A673 (cell line): ENCODE measurements at regions not wholly inside any gene's neighbourhood (a gene's known extent, or its start where the extent isn't known, plus 50 kb on each side); places are given as distances from the start of the nearest gene placed in this dataset.

Source experiments
- BruUV-seq: library from RNA; stranded (reverse); fragments of 400-500 nt; replicated peaks from 2 replicates; lab custom pipeline; 2021; lab: Mats Ljungman, UMichigan
- CTCF ChIA-PET: fragments of 300-600 bp; sonication (Branson Sonifier 250); formaldehyde crosslinking; loops from one replicate; lab custom pipeline; 2022; ENCODE audit warnings: antibody characterized with exemption; lab: Charles Lee
- POLR2A ChIA-PET: fragments of 300-600 bp; sonication (Branson Sonifier 250); formaldehyde crosslinking; loops from one replicate; lab custom pipeline; 2022; ENCODE audit warnings: antibody characterized with exemption; ENCODE audit not compliant: low non-redundant PET; lab: Charles Lee
- DNase-seq: peaks from one replicate; pipeline ENCODE4 v3.0.0-alpha.2; 2015; ENCODE audit warnings: low spot score
- H3K27ac ChIP-seq: fragments of 200-600 bp; sonication (generic); 2 replicates; pipeline ENCODE4 v1.5.1; 2016; ENCODE audit warnings: mixed run types, low read depth, mild to moderate bottlenecking, mixed read lengths, antibody characterized with exemption, low read length; ENCODE audit not compliant: poor library complexity, severe bottlenecking
- H3K27me3 ChIP-seq: fragments of 200-600 bp; sonication (generic); replicated peaks from 2 replicates; pipeline ENCODE4 v1.6.1; 2017; ENCODE audit warnings: mixed run types, low read depth, mild to moderate bottlenecking, mixed read lengths, antibody characterized with exemption, low read length; ENCODE audit not compliant: insufficient read depth, poor library complexity
- H3K36me3 ChIP-seq: fragments of 200-600 bp; sonication (generic); 2 replicates; pipeline ENCODE4 v1.6.1; 2016; ENCODE audit warnings: mixed run types, mild to moderate bottlenecking, mixed read lengths, antibody characterized with exemption, low read length; ENCODE audit not compliant: insufficient read depth, poor library complexity, severe bottlenecking
- H3K4me1 ChIP-seq: fragments of 200-600 bp; sonication (generic); 2 replicates; pipeline ENCODE4 v1.6.1; 2017; ENCODE audit warnings: mixed run types, mild to moderate bottlenecking, mixed read lengths, antibody characterized with exemption, low read length; ENCODE audit not compliant: insufficient read depth, poor library complexity, severe bottlenecking
- H3K4me3 ChIP-seq: fragments of 200-600 bp; sonication (generic); 2 replicates; pipeline ENCODE4 v1.5.1; 2016; ENCODE audit warnings: low read depth, mixed run types, mild to moderate bottlenecking, mixed read lengths, low read length; ENCODE audit not compliant: poor library complexity, severe bottlenecking
- H3K9me3 ChIP-seq: fragments of 200-600 bp; sonication (generic); 2 replicates; pipeline ENCODE4 v1.6.1; 2016; ENCODE audit warnings: mixed run types, low read depth, mild to moderate bottlenecking, mixed read lengths, antibody characterized with exemption, low read length; ENCODE audit not compliant: poor library complexity, severe bottlenecking
- CTCF ChIP-seq: fragments of 300-800, 200-600 bp; sonication (generic); conservative IDR thresholded peaks from 2 replicates; pipeline ENCODE4 v1.5.1; 2017; ENCODE audit warnings: low read depth, mild to moderate bottlenecking, antibody characterized with exemption, low read length, moderate library complexity, mixed read lengths
- EZH2 ChIP-seq: fragments of 200-600 bp; sonication (generic); IDR thresholded peaks from 2 replicates; pipeline ENCODE4 v1.6.1; 2017; ENCODE audit warnings: borderline replicate concordance, low read depth, mild to moderate bottlenecking, mixed read lengths, antibody characterized with exemption, low read length; ENCODE audit not compliant: poor library complexity, severe bottlenecking
- intact Hi-C: fragments of 100-400 bp; cut with micrococcal nuclease; formaldehyde crosslinking; loops from one replicate; pipeline ENCODE4 v1.10.0; 2022; ENCODE audit not compliant: unreplicated experiment

- Histone ChIP-seq H3K27me3 (peaks cover 56% of the 10 kb centered on the region), H3K27ac (no peak overlapping the region), H3K4me3 (no peak overlapping the region), H3K9me3 (no peaks in the 10 kb centered on the region), H3K4me1 (no peaks in the 10 kb centered on the region), H3K36me3 (no peaks in the 10 kb centered on the region)
- BruUV-seq, result no TSS peak
- no peak for DNase-seq
- CTCF ChIA-PET, result no interaction called here
- POLR2A ChIA-PET, result no interaction called here
- no peak for TF ChIP-seq CTCF
- intact Hi-C loops, result no loop called here
Measured at GRCh38 chr16:48050871-48051270, 104.9 kb downstream of the ABCC12 start.

GRCh38 chr16:48049847-48050246, 105.9 kb downstream of the ABCC12 start:
- TF ChIP-seq CTCF (no peak), EZH2 (no peak)
- intact Hi-C loops, result no loop called here
- BruUV-seq, result no TSS peak

GRCh38 chr16:48047720-48048119, 108.1 kb downstream of the ABCC12 start:
- peaks cover 35% of the 10 kb centered on the region for H3K27me3 ChIP-seq
- DNase-seq, result no peak
- intact Hi-C loops, result no loop called here
- CTCF ChIA-PET, result no interaction called here
- H3K4me3 ChIP-seq, result no peak overlapping the region
- POLR2A ChIA-PET, result no interaction called here
- BruUV-seq, result no TSS peak
- H3K4me1 ChIP-seq, result no peaks in the 10 kb centered on the region
- no peaks in the 10 kb centered on the region for H3K9me3 ChIP-seq
- TF ChIP-seq CTCF (no peak), EZH2 (no peak)
- no peaks in the 10 kb centered on the region for H3K36me3 ChIP-seq
- no peak overlapping the region for H3K27ac ChIP-seq

More at GRCh38 chr16:48049847-48050246, 105.9 kb downstream of the ABCC12 start:
- ChIA-PET POLR2A (no interaction called here), CTCF (no interaction called here)
- no peak overlapping the region for H3K4me3 ChIP-seq
- H3K36me3 ChIP-seq, result no peaks in the 10 kb centered on the region
- H3K9me3 ChIP-seq, result no peaks in the 10 kb centered on the region
- peaks cover 56% of the 10 kb centered on the region for H3K27me3 ChIP-seq
- no peak for DNase-seq
- no peak overlapping the region for H3K27ac ChIP-seq
- H3K4me1 ChIP-seq, result no peaks in the 10 kb centered on the region
